ENCODE measurements at regions not wholly inside any gene's neighbourhood (a gene's known extent, or its start where the extent isn't known, plus 50 kb on each side); places are given as distances from the start of the nearest gene placed in this dataset.

- Histone ChIP-seq H3K27ac (no peak overlapping the region), H3K4me1 (no peaks in the 10 kb centered on the region), H3K36me3 (no peaks in the 10 kb centered on the region), H3K27me3 (replicated peaks in 1 of 7) (no peaks in the 10 kb centered on the region), H3K4me3 (no peak overlapping the region), H3K9me3 (no peaks in the 10 kb centered on the region)
- DNase-seq = no peak
- intact Hi-C loops (cut with DNase I; ENCODE audit: low total_unique reads) = no loop called here
- no peak for TF ChIP-seq POLR2A (IDR thresholded peaks at IDR 0.05)
- TF ChIP-seq, protein P1, sequence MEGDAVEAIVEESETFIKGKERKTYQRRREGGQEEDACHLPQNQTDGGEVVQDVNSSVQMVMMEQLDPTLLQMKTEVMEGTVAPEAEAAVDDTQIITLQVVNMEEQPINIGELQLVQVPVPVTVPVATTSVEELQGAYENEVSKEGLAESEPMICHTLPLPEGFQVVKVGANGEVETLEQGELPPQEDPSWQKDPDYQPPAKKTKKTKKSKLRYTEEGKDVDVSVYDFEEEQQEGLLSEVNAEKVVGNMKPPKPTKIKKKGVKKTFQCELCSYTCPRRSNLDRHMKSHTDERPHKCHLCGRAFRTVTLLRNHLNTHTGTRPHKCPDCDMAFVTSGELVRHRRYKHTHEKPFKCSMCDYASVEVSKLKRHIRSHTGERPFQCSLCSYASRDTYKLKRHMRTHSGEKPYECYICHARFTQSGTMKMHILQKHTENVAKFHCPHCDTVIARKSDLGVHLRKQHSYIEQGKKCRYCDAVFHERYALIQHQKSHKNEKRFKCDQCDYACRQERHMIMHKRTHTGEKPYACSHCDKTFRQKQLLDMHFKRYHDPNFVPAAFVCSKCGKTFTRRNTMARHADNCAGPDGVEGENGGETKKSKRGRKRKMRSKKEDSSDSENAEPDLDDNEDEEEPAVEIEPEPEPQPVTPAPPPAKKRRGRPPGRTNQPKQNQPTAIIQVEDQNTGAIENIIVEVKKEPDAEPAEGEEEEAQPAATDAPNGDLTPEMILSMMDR (IDR thresholded peaks at IDR 0.05 in 8 of 11, conservative IDR thresholded peaks at IDR 0.05 in 3 of 11) = no peak
- no peak for TF ChIP-seq POLR2AphosphoS5 (IDR thresholded peaks at IDR 0.05)
- 54 to 68% (median 58%) methylated on average over 5 of the region's 5 CpGs for WGBS, 5 donors
Measured at GRCh38 chr10:126841341-126841895, 63.8 kb upstream of the DOCK1 start.

DNA sequence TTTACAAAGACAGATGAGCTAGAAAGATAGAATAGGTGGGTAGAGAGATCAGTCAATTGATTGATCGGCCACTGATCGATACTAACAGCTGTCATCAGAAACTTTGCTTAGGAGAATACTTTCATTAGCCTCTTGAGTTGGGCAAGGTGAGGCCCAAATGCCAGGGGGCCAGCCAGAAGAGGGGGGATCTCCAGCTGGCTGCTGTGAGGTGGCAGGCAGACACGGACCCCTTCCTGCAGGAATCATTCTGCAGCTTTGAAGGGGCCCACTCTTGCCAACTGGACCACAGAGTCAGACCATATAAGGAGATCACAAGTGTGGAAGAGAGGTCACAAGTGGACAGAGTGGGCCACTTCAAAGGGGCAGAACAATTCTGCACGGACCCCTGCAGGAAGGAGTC, 62.9 kb upstream of the DOCK1 start:
- TF ChIP-seq, protein P1 (IDR thresholded peaks at IDR 0.05 in 8 of 11, conservative IDR thresholded peaks at IDR 0.05 in 3 of 11) = no peak
- TF ChIP-seq POLR2A (IDR thresholded peaks at IDR 0.05) (no peak), POLR2AphosphoS5 (IDR thresholded peaks at IDR 0.05) (no peak)
- Histone ChIP-seq H3K9me3 (no peaks in the 10 kb centered on the region), H3K4me1 (no peaks in the 10 kb centered on the region), H3K36me3 (no peaks in the 10 kb centered on the region), H3K27ac (no peak overlapping the region), H3K4me3 (no peak overlapping the region), H3K27me3 (replicated peaks in 1 of 7) (no peaks in the 10 kb centered on the region)
- WGBS, 5 donors = 72 to 90% (median 79%) methylated on average over 4 of the region's 4 CpGs
- no peak for DNase-seq
- intact Hi-C loops (cut with DNase I; ENCODE audit: low total_unique reads) = no loop called here

GRCh38 chr10:126842836-126843235, 62.4 kb upstream of the DOCK1 start:
- H3K36me3 ChIP-seq = no peaks in the 10 kb centered on the region
- intact Hi-C loops (cut with DNase I; ENCODE audit: low total_unique reads) = no loop called here
- H3K4me3 ChIP-seq = no peak overlapping the region
- DNase-seq = no peak
- no peaks in the 10 kb centered on the region for H3K27me3 ChIP-seq (replicated peaks in 1 of 7)
- no peak for TF ChIP-seq POLR2AphosphoS5 (IDR thresholded peaks at IDR 0.05)
- TF ChIP-seq POLR2A (IDR thresholded peaks at IDR 0.05) = no peak
- TF ChIP-seq, protein P1 (IDR thresholded peaks at IDR 0.05 in 8 of 11, conservative IDR thresholded peaks at IDR 0.05 in 3 of 11) = no peak
- no peaks in the 10 kb centered on the region for H3K4me1 ChIP-seq
- no peak overlapping the region for H3K27ac ChIP-seq
- H3K9me3 ChIP-seq = no peaks in the 10 kb centered on the region
- WGBS, 5 donors = 48 to 62% (median 53%) methylated on average over 10 of the region's 10 CpGs

- Histone ChIP-seq H3K27ac (no peak overlapping the region), H3K4me1 (no peaks in the 10 kb centered on the region), H3K9me3 (no peaks in the 10 kb centered on the region), H3K27me3 (replicated peaks in 1 of 7) (no peaks in the 10 kb centered on the region), H3K36me3 (no peaks in the 10 kb centered on the region), H3K4me3 (no peak overlapping the region)
- DNase-seq = no peak
- 86 to 94% (median 92%) methylated on average over 8 of the region's 8 CpGs for WGBS, 5 donors
- TF ChIP-seq, protein P1 (IDR thresholded peaks at IDR 0.05 in 8 of 11, conservative IDR thresholded peaks at IDR 0.05 in 3 of 11) = no peak
- TF ChIP-seq POLR2A (IDR thresholded peaks at IDR 0.05) (no peak), POLR2AphosphoS5 (IDR thresholded peaks at IDR 0.05) (no peak)
- intact Hi-C loops (cut with DNase I; ENCODE audit: low total_unique reads) = no loop called here
Measured at GRCh38 chr10:126843299-126843934, 61.8 kb upstream of the DOCK1 start.

Data from spleen (tissue), 11 donors.